Tongue (tissue), 2 donors: ENCODE measurements at regions not wholly inside any gene's neighbourhood (a gene's known extent, or its start where the extent isn't known, plus 50 kb on each side); places are given as distances from the start of the nearest gene placed in this dataset. TPM values are rescaled to one million over a fixed set of nuclear protein-coding genes. Genes with fewer than 3 reads are reported as not detected.

Experiments
- DNase-seq: peaks from one replicate; pipeline ENCODE4 v3.0.0-alpha.2; 2015
- small RNA-seq: library from RNA; depleted of rRNA; stranded (forward); fragments of <200 nt; gene quantifications from one replicate; pipeline ENCODE3, GENCODE V24; 2014; ENCODE audit warnings: low replicate concordance

GRCh38 chr2:181394741-181395437, 62.3 kb upstream of the ITGA4 start:
- no peak for DNase-seq

- no peak for DNase-seq
Measured at GRCh38 chr2:181395851-181396250, 61.3 kb upstream of the ITGA4 start.

- peak; percentile 26 for DNase-seq
Measured at GRCh38 chr2:181396256-181397123, 60.7 kb upstream of the ITGA4 start.

GRCh38 chr2:181397331-181397730, 59.9 kb upstream of the ITGA4 start:
- no peak for DNase-seq

GRCh38 chr2:181398000-181398399, 59.2 kb upstream of the ITGA4 start:
- no peak for DNase-seq

GRCh38 chr2:181399027-181399426, 58.2 kb upstream of the ITGA4 start:
- DNase-seq = no peak

GRCh38 chr2:181404472-181404871, 52.7 kb upstream of the ITGA4 start:
- no peak for DNase-seq

GRCh38 chr2:181407171-181407570, 50.0 kb upstream of the ITGA4 start:
- no peak for DNase-seq

Small RNAs in the stretch of these regions (small RNA-seq; reads per million reads assigned to genes)
- gene MIR4437 = not detected
